C4-2B (cell line): ENCODE measurements at regions not wholly inside any gene's neighbourhood (a gene's known extent, or its start where the extent isn't known, plus 50 kb on each side); places are given as distances from the start of the nearest gene placed in this dataset.

Experiments used
- CTCF ChIP-seq: fragments of 450-650 bp; conservative IDR thresholded peaks from 2 replicates; pipeline ENCODE4 v1.5.1; 2017; ENCODE audit warnings: mild to moderate bottlenecking
- ZFX ChIP-seq: fragments of 450-650 bp; IDR thresholded peaks from 2 replicates; pipeline ENCODE4 v1.6.1; 2017

GRCh38 chr2:217356781-217357180, 496.9 kb upstream of the TNP1 start:
- TF ChIP-seq CTCF (no peak), ZFX (no peak)
